ENCODE measurements at regions not wholly inside any gene's neighbourhood (a gene's known extent, or its start where the extent isn't known, plus 50 kb on each side); places are given as distances from the start of the nearest gene placed in this dataset.

GRCh38 chr3:154801729-154802128, 278.4 kb upstream of the MME start:
- no peak for DNase-seq

- no peak for DNase-seq
Observed at GRCh38 chr3:154799800-154800199, 280.3 kb upstream of the MME start.

GRCh38 chr3:154795582-154795981, 284.5 kb upstream of the MME start:
- DNase-seq = no peak

GRCh38 chr3:154794814-154795445, 285.2 kb upstream of the MME start:
- no peak for DNase-seq

GRCh38 chr3:154794391-154794790, 285.7 kb upstream of the MME start:
- DNase-seq = no peak

- no peak for DNase-seq
Observed at GRCh38 chr3:154792828-154793227, 287.3 kb upstream of the MME start.

GRCh38 chr3:154791611-154792010, 288.5 kb upstream of the MME start:
- no peak for DNase-seq

GRCh38 chr3:154786724-154787123, 293.4 kb upstream of the MME start:
- DNase-seq = no peak

- no peak for DNase-seq
Observed at GRCh38 chr3:154783521-154783931, 296.6 kb upstream of the MME start.

- no peak for DNase-seq
Observed at GRCh38 chr3:154783061-154783460, 297.1 kb upstream of the MME start.

- no peak for DNase-seq
Observed at GRCh38 chr3:154782151-154782550, 298.0 kb upstream of the MME start.

- DNase-seq = no peak
Observed at GRCh38 chr3:154781595-154781994, 298.5 kb upstream of the MME start.

GRCh38 chr3:154780263-154780662, 299.9 kb upstream of the MME start:
- DNase-seq = no peak

- no peak for DNase-seq
Observed at GRCh38 chr3:154779571-154779970, 300.5 kb upstream of the MME start.

- no peak for DNase-seq
Observed at GRCh38 chr3:154778057-154778456, 302.1 kb upstream of the MME start.

- DNase-seq = no peak
Observed at GRCh38 chr3:154776549-154777225, 303.4 kb upstream of the MME start.

- DNase-seq = no peak
Observed at GRCh38 chr3:154775821-154776548, 304.1 kb upstream of the MME start.

- DNase-seq = no peak
Observed at GRCh38 chr3:154766765-154767503, 313.2 kb upstream of the MME start.

- DNase-seq = no peak
Observed at GRCh38 chr3:154764856-154765640, 315.1 kb upstream of the MME start.

- DNase-seq = no peak
Observed at GRCh38 chr3:154762486-154762885, 317.6 kb upstream of the MME start.

- no peak for DNase-seq
Observed at GRCh38 chr3:154759966-154760365, 320.2 kb upstream of the MME start.

- DNase-seq = no peak
Observed at GRCh38 chr3:154758109-154758868, 321.8 kb upstream of the MME start.
